DOHH2 (cell line): ENCODE measurements at regions not wholly inside any gene's neighbourhood (a gene's known extent, or its start where the extent isn't known, plus 50 kb on each side); places are given as distances from the start of the nearest gene placed in this dataset.

Source experiments
- CTCF ChIP-seq: fragments of 200-600 bp; sonication (generic); IDR thresholded peaks from one replicate; pipeline ENCODE4 v1.5.1; 2014; ENCODE audit warnings: antibody characterized with exemption, mild to moderate bottlenecking, low read depth, low read length; ENCODE audit not compliant: poor library complexity, severe bottlenecking
- EZH2phosphoT487 ChIP-seq: fragments of 200-600 bp; sonication (generic); IDR thresholded peaks from 2 replicates; pipeline ENCODE4 v1.6.1; 2017; ENCODE audit warnings: borderline replicate concordance, mild to moderate bottlenecking, antibody characterized with exemption, low read length, moderate library complexity, mixed read lengths

GRCh38 chr1:68906431-68906830, 409.5 kb upstream of the DEPDC1 start:
- TF ChIP-seq CTCF (no peak), EZH2phosphoT487 (no peak)
